ENCODE measurements at regions not wholly inside any gene's neighbourhood (a gene's known extent, or its start where the extent isn't known, plus 50 kb on each side); places are given as distances from the start of the nearest gene placed in this dataset.
"Not testable (repeated sequence)": the region's sequence is repeated elsewhere in the genome, so short reads cannot be mapped to it uniquely, and the experiment has no call there.

DNA sequence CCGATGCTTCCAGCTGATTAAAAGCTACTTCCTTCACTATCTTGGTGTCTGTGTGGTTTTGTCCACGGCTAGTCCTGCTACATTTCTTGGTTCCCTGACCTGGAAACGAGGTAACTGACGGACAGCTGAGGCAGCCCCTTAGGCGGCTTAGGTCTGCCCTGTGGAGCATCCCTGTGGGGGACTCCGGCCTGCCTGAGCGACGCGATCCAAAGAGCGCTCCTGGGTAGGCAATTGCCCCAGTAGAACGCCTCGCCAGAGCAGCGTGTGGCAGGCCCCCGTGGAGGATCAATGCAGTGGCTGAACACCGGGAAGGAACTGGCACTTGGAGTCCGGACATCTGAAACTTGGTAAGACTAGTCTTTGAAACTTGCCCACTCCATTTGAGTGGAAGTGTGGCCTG, 60.5 kb upstream of the MAGEC2 start:
- TF ChIP-seq, protein P1, sequence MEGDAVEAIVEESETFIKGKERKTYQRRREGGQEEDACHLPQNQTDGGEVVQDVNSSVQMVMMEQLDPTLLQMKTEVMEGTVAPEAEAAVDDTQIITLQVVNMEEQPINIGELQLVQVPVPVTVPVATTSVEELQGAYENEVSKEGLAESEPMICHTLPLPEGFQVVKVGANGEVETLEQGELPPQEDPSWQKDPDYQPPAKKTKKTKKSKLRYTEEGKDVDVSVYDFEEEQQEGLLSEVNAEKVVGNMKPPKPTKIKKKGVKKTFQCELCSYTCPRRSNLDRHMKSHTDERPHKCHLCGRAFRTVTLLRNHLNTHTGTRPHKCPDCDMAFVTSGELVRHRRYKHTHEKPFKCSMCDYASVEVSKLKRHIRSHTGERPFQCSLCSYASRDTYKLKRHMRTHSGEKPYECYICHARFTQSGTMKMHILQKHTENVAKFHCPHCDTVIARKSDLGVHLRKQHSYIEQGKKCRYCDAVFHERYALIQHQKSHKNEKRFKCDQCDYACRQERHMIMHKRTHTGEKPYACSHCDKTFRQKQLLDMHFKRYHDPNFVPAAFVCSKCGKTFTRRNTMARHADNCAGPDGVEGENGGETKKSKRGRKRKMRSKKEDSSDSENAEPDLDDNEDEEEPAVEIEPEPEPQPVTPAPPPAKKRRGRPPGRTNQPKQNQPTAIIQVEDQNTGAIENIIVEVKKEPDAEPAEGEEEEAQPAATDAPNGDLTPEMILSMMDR (IDR thresholded peaks at IDR 0.05; ENCODE audit: poor library complexity) = not testable (repeated sequence)
- not testable (repeated sequence) for TF ChIP-seq EZH2 (IDR thresholded peaks at IDR 0.05; ENCODE audit: borderline replicate concordance); EZH2phosphoT487 (IDR thresholded peaks at IDR 0.05; ENCODE audit: low read depth, severe bottlenecking, unreplicated experiment)
